K562 (cell line): ENCODE measurements at regions not wholly inside any gene's neighbourhood (a gene's known extent, or its start where the extent isn't known, plus 50 kb on each side); places are given as distances from the start of the nearest gene placed in this dataset.

Experiments
- ATAC-seq: fragments of 200-7000 bp; cut with Tn5 transposase; 3 replicates; pipeline ENCODE4 v1.9.1; 2020; ENCODE audit warnings: moderate library complexity
- BruUV-seq: library from RNA; stranded (reverse); fragments of 400-500 nt; replicated peaks from 2 replicates; lab custom pipeline; 2021; lab: Mats Ljungman, UMichigan
- CTCF ChIA-PET: fragments of 300-600 bp; formaldehyde crosslinking; extraction: SDS; loops from one replicate; lab custom pipeline; 2021; ENCODE audit warnings: low intra/inter-chr PET ratio; lab: Yijun Ruan, JAX
- POLR2A ChIA-PET: fragments of 300-600, 350-650 bp; sonication (Branson Sonifier 250); formaldehyde crosslinking; extraction: SDS; loops from one replicate; lab custom pipeline; 2021; ENCODE audit warnings: antibody characterized with exemption, inconsistent platforms; lab: Yijun Ruan, JAX
- DNase-seq, 4 experiments: peaks; one replicate each; pipeline versions ENCODE4 v3.0.0 to v3.0.0-alpha.2; 2011 to 2018; ENCODE audit warnings: low spot score in 3 of 4, mixed read lengths in 3 of 4; ENCODE audit errors: extremely low read depth in 1 of 4
- FAIRE-seq: peaks from 2 replicates; lab custom pipeline; 2011; peaks lifted over from hg19 to GRCh38; lab: Jason Lieb, UNC
- H2AFZ ChIP-seq: 2 replicates; pipeline ENCODE4 v1.6.0; 2011; ENCODE audit warnings: low read depth, low read length, control low read depth, inconsistent platforms
- H3K27ac ChIP-seq: fragments of 200-600 bp; 3 replicates; pipeline ENCODE4 v1.8.0; 2011; ENCODE audit warnings: low read depth, mild to moderate bottlenecking, control low read depth, inconsistent platforms, low read length, moderate library complexity, mixed read lengths; ENCODE audit errors: extremely low read depth
- H3K27me3 ChIP-seq, 2 experiments: fragments of 300-600 bp in 1 of 2; 2 replicates in 1 of 2; 3 replicates in 1 of 2; pipeline versions ENCODE4 v1.6.0 to v1.8.0; 2011; ENCODE audit warnings: inconsistent platforms in 2 of 2, low read length in 2 of 2, mild to moderate bottlenecking in 1 of 2, mixed read lengths in 1 of 2, moderate library complexity in 1 of 2; ENCODE audit not compliant: control insufficient read depth in 2 of 2, insufficient read depth in 2 of 2
- H3K36me3 ChIP-seq: fragments of 300-600 bp; 3 replicates; pipeline ENCODE4 v1.8.0; 2011; ENCODE audit warnings: mild to moderate bottlenecking, low read length, inconsistent platforms; ENCODE audit not compliant: control insufficient read depth, insufficient read depth
- H3K4me1 ChIP-seq, 2 experiments: fragments of 200-600 bp in 1 of 2; replicated peaks in 1 of 2; 2 replicates in 1 of 2; 3 replicates in 1 of 2; pipeline versions ENCODE4 v1.5.1 to v1.8.0; 2011; ENCODE audit warnings: inconsistent platforms in 2 of 2, low read length in 2 of 2, mild to moderate bottlenecking in 1 of 2, mixed read lengths in 1 of 2, moderate library complexity in 1 of 2; ENCODE audit not compliant: control insufficient read depth in 2 of 2, insufficient read depth in 2 of 2
- H3K4me2 ChIP-seq: 2 replicates; pipeline ENCODE4 v1.6.1; 2011; ENCODE audit warnings: low read length, control low read depth, inconsistent platforms, mixed read lengths; ENCODE audit not compliant: insufficient read depth
- H3K4me3 ChIP-seq: fragments of 200-600 bp; sonication (generic), shearing (Covaris generic); 2 replicates; pipeline ENCODE4 v1.5.1; 2016; ENCODE audit warnings: control low read depth, inconsistent platforms
- H3K79me2 ChIP-seq: fragments of 200-600 bp; 3 replicates; pipeline ENCODE4 v1.8.0; 2011; ENCODE audit warnings: low read length, inconsistent platforms; ENCODE audit not compliant: control insufficient read depth, insufficient read depth
- H3K9ac ChIP-seq, 2 experiments: 2 replicates each; pipeline versions ENCODE4 v1.6.0 to v1.6.1; 2011; ENCODE audit warnings: low read depth in 2 of 2, low read length in 2 of 2, control low read depth in 1 of 2, inconsistent platforms in 1 of 2, mild to moderate bottlenecking in 1 of 2, mixed read lengths in 1 of 2; ENCODE audit not compliant: insufficient read depth in 1 of 2
- H3K9me1 ChIP-seq: one replicate; pipeline ENCODE4 v1.6.0; 2011; ENCODE audit warnings: inconsistent platforms, mild to moderate bottlenecking, low read length, moderate library complexity; ENCODE audit not compliant: control insufficient read depth, insufficient read depth
- H3K9me3 ChIP-seq: replicated peaks from 2 replicates; pipeline ENCODE4 v1.5.1; 2011; ENCODE audit warnings: low read depth, low read length, inconsistent platforms; ENCODE audit not compliant: control insufficient read depth, insufficient read depth
- H4K20me1 ChIP-seq: replicated peaks from 2 replicates; pipeline ENCODE4 v1.6.1; 2011; ENCODE audit warnings: low read length, inconsistent platforms, mixed read lengths; ENCODE audit not compliant: control insufficient read depth, insufficient read depth
- ATF4 ChIP-seq: fragments of 450-650 bp; formaldehyde crosslinking; IDR thresholded peaks from 2 replicates; pipeline ENCODE4 v1.4.0; 2022; ENCODE audit warnings: mild to moderate bottlenecking, moderate library complexity
- ERF ChIP-seq: fragments of 450-650 bp; formaldehyde crosslinking; IDR thresholded peaks from 2 replicates; pipeline ENCODE4 v1.4.0; 2020; ENCODE audit warnings: mild to moderate bottlenecking, mixed read lengths
- FOXK1 ChIP-seq: sonication (generic); formaldehyde crosslinking; IDR thresholded peaks from 2 replicates; pipeline ENCODE4 v1.8.0; 2022; ENCODE audit warnings: missing genetic modification reagents, mild to moderate bottlenecking, borderline replicate concordance
- MBD1 ChIP-seq: fragments of 250-450 bp; sonication (Bioruptor Pico); IDR thresholded peaks from 2 replicates; pipeline ENCODE4 v1.8.0; 2022; ENCODE audit warnings: inconsistent platforms
- PCBP2 ChIP-seq: fragments of 200-400 bp; formaldehyde crosslinking; IDR thresholded peaks from 2 replicates; pipeline ENCODE4 v1.6.1; 2018; ENCODE audit warnings: low read length, low read depth, mild to moderate bottlenecking, moderate library complexity; ENCODE audit not compliant: poor library complexity, severe bottlenecking
- PHTF2 ChIP-seq: fragments of 250-450 bp; sonication (Bioruptor Pico); IDR thresholded peaks from 2 replicates; pipeline ENCODE4 v1.5.0; 2021; ENCODE audit warnings: mild to moderate bottlenecking
- TAF9B ChIP-seq: fragments of 450-650 bp; IDR thresholded peaks from 2 replicates; pipeline ENCODE4 v1.6.1; 2018; ENCODE audit warnings: mild to moderate bottlenecking; ENCODE audit not compliant: partially characterized antibody
- ZBTB1 ChIP-seq: sonication (generic); formaldehyde crosslinking; IDR thresholded peaks from 2 replicates; pipeline ENCODE4 v1.8.1; 2023; ENCODE audit warnings: missing genetic modification reagents, low read depth, mild to moderate bottlenecking, borderline replicate concordance
- ZNF583 ChIP-seq: fragments of 250-450 bp; sonication (Bioruptor Pico); IDR thresholded peaks from 2 replicates; pipeline ENCODE4 v1.4.0; 2020
- ZNF696 ChIP-seq: fragments of 250-450 bp; sonication (Bioruptor Pico); conservative IDR thresholded peaks from 2 replicates; pipeline ENCODE4 v1.4.0; 2020; ENCODE audit warnings: mild to moderate bottlenecking, moderate library complexity
- in situ Hi-C: fragments of 300-500 bp; cut with MboI; formaldehyde crosslinking; loops from 4 replicates; pipeline ENCODE4 v1.15.0; 2018; ENCODE audit warnings: inconsistent platforms, mixed read lengths
- intact Hi-C: fragments of 100-400 bp; cut with micrococcal nuclease; formaldehyde crosslinking; loops from 2 replicates; pipeline ENCODE4 v1.14.2; 2022
- TF ChIP-seq, protein P1 (sequence below), 2 experiments: fragments of 450-650 bp; IDR thresholded peaks; 2 replicates each; pipeline ENCODE4 v1.6.1; 2018; ENCODE audit warnings: mild to moderate bottlenecking in 2 of 2, low read depth in 1 of 2; ENCODE audit not compliant: partially characterized antibody in 2 of 2
- TF ChIP-seq, protein P2 (sequence below): fragments of 250-450 bp; sonication (Bioruptor Pico); IDR thresholded peaks from 2 replicates; pipeline ENCODE4 v1.8.0; 2021; ENCODE audit warnings: moderate library complexity, mild to moderate bottlenecking, inconsistent platforms
- TF ChIP-seq, protein P3 (sequence below): sonication (generic); formaldehyde crosslinking; IDR thresholded peaks from 2 replicates; pipeline ENCODE4 v1.5.0; 2020; ENCODE audit warnings: missing genetic modification reagents

DNA sequence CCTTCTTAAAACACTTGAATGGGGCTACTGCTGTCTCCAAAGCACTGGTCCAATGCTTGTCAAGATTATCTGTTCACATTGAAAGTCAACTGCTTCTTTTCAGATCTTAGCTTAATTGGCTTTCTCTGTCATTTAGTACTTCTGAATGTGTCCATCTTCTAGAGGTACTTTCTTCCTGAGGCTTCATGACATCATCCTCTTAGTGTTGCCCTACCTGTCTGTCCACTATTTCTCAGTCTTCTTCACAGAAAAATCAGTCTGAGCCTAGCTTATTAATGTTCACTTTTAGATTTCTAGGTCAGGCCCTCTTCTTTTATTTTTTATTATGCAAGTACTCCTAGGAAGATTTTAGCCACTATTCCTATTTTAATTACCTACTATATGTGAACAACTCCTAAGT lies 899.9 kb downstream of the DTWD2 start:
- no peaks in the 10 kb centered on the region for H3K36me3 ChIP-seq
- H3K9me1 ChIP-seq: no peaks in the 10 kb centered on the region
- no peak overlapping the region for H3K9ac ChIP-seq
- no peak overlapping the region for H2AFZ ChIP-seq
- H4K20me1 ChIP-seq: no peaks in the 10 kb centered on the region
- TF ChIP-seq ERF (no peak), MBD1 (CRISPR knock-in tag) (no peak), PCBP2 (no peak), ZNF696 (CRISPR knock-in tag) (no peak), TAF9B (no peak), PHTF2 (CRISPR knock-in tag) (no peak), ATF4 (CRISPR knock-in tag) (no peak), ZBTB1 (CRISPR knock-in tag) (no peak), ZNF583 (no peak), FOXK1 (CRISPR knock-in tag) (no peak)
- TF ChIP-seq, protein P1, sequence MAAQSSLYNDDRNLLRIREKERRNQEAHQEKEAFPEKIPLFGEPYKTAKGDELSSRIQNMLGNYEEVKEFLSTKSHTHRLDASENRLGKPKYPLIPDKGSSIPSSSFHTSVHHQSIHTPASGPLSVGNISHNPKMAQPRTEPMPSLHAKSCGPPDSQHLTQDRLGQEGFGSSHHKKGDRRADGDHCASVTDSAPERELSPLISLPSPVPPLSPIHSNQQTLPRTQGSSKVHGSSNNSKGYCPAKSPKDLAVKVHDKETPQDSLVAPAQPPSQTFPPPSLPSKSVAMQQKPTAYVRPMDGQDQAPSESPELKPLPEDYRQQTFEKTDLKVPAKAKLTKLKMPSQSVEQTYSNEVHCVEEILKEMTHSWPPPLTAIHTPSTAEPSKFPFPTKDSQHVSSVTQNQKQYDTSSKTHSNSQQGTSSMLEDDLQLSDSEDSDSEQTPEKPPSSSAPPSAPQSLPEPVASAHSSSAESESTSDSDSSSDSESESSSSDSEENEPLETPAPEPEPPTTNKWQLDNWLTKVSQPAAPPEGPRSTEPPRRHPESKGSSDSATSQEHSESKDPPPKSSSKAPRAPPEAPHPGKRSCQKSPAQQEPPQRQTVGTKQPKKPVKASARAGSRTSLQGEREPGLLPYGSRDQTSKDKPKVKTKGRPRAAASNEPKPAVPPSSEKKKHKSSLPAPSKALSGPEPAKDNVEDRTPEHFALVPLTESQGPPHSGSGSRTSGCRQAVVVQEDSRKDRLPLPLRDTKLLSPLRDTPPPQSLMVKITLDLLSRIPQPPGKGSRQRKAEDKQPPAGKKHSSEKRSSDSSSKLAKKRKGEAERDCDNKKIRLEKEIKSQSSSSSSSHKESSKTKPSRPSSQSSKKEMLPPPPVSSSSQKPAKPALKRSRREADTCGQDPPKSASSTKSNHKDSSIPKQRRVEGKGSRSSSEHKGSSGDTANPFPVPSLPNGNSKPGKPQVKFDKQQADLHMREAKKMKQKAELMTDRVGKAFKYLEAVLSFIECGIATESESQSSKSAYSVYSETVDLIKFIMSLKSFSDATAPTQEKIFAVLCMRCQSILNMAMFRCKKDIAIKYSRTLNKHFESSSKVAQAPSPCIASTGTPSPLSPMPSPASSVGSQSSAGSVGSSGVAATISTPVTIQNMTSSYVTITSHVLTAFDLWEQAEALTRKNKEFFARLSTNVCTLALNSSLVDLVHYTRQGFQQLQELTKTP (IDR thresholded peaks at IDR 0.05; ENCODE audit: low read depth in 1 of 2, partially characterized antibody in 2 of 2): no peak
- TF ChIP-seq, protein P2, sequence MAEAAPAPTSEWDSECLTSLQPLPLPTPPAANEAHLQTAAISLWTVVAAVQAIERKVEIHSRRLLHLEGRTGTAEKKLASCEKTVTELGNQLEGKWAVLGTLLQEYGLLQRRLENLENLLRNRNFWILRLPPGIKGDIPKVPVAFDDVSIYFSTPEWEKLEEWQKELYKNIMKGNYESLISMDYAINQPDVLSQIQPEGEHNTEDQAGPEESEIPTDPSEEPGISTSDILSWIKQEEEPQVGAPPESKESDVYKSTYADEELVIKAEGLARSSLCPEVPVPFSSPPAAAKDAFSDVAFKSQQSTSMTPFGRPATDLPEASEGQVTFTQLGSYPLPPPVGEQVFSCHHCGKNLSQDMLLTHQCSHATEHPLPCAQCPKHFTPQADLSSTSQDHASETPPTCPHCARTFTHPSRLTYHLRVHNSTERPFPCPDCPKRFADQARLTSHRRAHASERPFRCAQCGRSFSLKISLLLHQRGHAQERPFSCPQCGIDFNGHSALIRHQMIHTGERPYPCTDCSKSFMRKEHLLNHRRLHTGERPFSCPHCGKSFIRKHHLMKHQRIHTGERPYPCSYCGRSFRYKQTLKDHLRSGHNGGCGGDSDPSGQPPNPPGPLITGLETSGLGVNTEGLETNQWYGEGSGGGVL: no peak
- TF ChIP-seq, protein P3, sequence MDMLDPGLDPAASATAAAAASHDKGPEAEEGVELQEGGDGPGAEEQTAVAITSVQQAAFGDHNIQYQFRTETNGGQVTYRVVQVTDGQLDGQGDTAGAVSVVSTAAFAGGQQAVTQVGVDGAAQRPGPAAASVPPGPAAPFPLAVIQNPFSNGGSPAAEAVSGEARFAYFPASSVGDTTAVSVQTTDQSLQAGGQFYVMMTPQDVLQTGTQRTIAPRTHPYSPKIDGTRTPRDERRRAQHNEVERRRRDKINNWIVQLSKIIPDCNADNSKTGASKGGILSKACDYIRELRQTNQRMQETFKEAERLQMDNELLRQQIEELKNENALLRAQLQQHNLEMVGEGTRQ: no peak
- intact Hi-C loops (no loop called here), in situ Hi-C loops (no loop called here)
- ATAC-seq (no peak), FAIRE-seq (no peak), DNase-seq (no peak)
- H3K9me3 ChIP-seq: peaks cover 2% of the 10 kb centered on the region; the same call in 1 of the 2 replicates
- H3K79me2 ChIP-seq: no peaks in the 10 kb centered on the region
- H3K4me3 ChIP-seq: no peak overlapping the region
- H3K27me3 ChIP-seq: no peaks in the 10 kb centered on the region
- no TSS peak for BruUV-seq
- ChIA-PET POLR2A (no interaction called here), CTCF (no interaction called here)
- no peaks in the 10 kb centered on the region for H3K4me1 ChIP-seq
- H3K27ac ChIP-seq: no peak overlapping the region
- H3K4me2 ChIP-seq: no peak overlapping the region
